ENCODE measurements at regions not wholly inside any gene's neighbourhood (a gene's known extent, or its start where the extent isn't known, plus 50 kb on each side); places are given as distances from the start of the nearest gene placed in this dataset.

GRCh38 chr6:25103603-25104002 lies 167.8 kb upstream of the RIPOR2 start:
- TF ChIP-seq CTCF (IDR thresholded peaks at IDR 0.05) = no peak
- TF ChIP-seq EZH2 (IDR thresholded peaks at IDR 0.05) = no peak
- TF ChIP-seq EZH2phosphoT487 (IDR thresholded peaks at IDR 0.05) = no peak

Measured in neural progenitor cell (in vitro differentiated cells).